BJ (cell line): ENCODE measurements at regions not wholly inside any gene's neighbourhood (a gene's known extent, or its start where the extent isn't known, plus 50 kb on each side); places are given as distances from the start of the nearest gene placed in this dataset.

Experiments used
- CTCF ChIA-PET: fragments of 350-600 bp; formaldehyde crosslinking; extraction: SDS; loops from one replicate; lab custom pipeline; 2021; ENCODE audit warnings: antibody characterized with exemption, inconsistent platforms; lab: Yijun Ruan, JAX
- POLR2A ChIA-PET: fragments of 300-600 bp; sonication (Branson Sonifier 250); formaldehyde crosslinking; extraction: SDS; loops from one replicate; lab custom pipeline; 2021; ENCODE audit warnings: antibody characterized with exemption; lab: Charles Lee
- DNase-seq: peaks from one replicate; pipeline ENCODE4 v3.0.0-alpha.2; 2011; ENCODE audit warnings: low read depth
- H3K27me3 ChIP-seq: 2 replicates; pipeline ENCODE4 v1.6.0; 2011; ENCODE audit warnings: low read length; ENCODE audit not compliant: control insufficient read depth, insufficient read depth
- H3K36me3 ChIP-seq: 2 replicates; pipeline ENCODE4 v1.5.1; 2011; ENCODE audit warnings: low read length; ENCODE audit not compliant: control insufficient read depth, insufficient read depth
- H3K4me3 ChIP-seq: 2 replicates; pipeline ENCODE4 v1.5.1; 2011; ENCODE audit warnings: low read depth, mild to moderate bottlenecking, control low read depth, low read length
- TF ChIP-seq, protein P1 (sequence below): IDR thresholded peaks from 2 replicates; pipeline ENCODE4 v1.5.1; 2011; ENCODE audit warnings: low read depth, mild to moderate bottlenecking, control low read depth, inconsistent platforms, low read length, moderate library complexity; ENCODE audit not compliant: insufficient read depth

- ChIA-PET CTCF (no interaction called here), POLR2A (no interaction called here)
- no peak for DNase-seq
- no peaks in the 10 kb centered on the region for H3K36me3 ChIP-seq
- TF ChIP-seq, protein P1, sequence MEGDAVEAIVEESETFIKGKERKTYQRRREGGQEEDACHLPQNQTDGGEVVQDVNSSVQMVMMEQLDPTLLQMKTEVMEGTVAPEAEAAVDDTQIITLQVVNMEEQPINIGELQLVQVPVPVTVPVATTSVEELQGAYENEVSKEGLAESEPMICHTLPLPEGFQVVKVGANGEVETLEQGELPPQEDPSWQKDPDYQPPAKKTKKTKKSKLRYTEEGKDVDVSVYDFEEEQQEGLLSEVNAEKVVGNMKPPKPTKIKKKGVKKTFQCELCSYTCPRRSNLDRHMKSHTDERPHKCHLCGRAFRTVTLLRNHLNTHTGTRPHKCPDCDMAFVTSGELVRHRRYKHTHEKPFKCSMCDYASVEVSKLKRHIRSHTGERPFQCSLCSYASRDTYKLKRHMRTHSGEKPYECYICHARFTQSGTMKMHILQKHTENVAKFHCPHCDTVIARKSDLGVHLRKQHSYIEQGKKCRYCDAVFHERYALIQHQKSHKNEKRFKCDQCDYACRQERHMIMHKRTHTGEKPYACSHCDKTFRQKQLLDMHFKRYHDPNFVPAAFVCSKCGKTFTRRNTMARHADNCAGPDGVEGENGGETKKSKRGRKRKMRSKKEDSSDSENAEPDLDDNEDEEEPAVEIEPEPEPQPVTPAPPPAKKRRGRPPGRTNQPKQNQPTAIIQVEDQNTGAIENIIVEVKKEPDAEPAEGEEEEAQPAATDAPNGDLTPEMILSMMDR, result no peak
- no peak overlapping the region for H3K4me3 ChIP-seq
- H3K27me3 ChIP-seq, result no peaks in the 10 kb centered on the region
Observed at GRCh38 chr6:121896363-121896762, 460.9 kb downstream of the GJA1 start.

DNA sequence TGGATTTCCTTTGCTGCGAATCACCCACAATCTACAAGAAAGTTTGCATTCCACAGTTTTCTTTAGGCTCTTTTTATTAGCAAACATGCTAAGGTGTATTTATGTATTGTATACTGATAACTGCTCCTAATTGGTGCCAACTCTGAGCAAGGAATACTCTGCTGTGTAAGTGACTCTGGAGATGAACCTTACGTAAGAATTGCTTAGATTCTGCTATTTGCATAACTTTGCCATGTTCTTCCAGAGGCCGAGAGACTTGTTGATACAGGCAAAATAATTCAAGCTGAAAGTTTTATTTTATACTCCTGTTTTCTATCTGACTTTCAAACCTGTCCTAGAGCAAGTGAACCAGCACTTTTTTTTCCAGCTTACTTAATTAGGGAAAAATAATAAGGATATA is 461.3 kb downstream of the GJA1 start:
- Histone ChIP-seq H3K27me3 (no peaks in the 10 kb centered on the region), H3K36me3 (no peaks in the 10 kb centered on the region), H3K4me3 (no peak overlapping the region)
- ChIA-PET POLR2A (no interaction called here), CTCF (no interaction called here)
- no peak for DNase-seq
- TF ChIP-seq, protein P1, result no peak

GRCh38 chr6:121897337-121897760 is 461.9 kb downstream of the GJA1 start:
- H3K4me3 ChIP-seq, result no peak overlapping the region
- CTCF ChIA-PET, result no interaction called here
- TF ChIP-seq, protein P1, result no peak
- POLR2A ChIA-PET, result no interaction called here
- DNase-seq, result no peak
- no peaks in the 10 kb centered on the region for H3K27me3 ChIP-seq
- H3K36me3 ChIP-seq, result no peaks in the 10 kb centered on the region

DNA sequence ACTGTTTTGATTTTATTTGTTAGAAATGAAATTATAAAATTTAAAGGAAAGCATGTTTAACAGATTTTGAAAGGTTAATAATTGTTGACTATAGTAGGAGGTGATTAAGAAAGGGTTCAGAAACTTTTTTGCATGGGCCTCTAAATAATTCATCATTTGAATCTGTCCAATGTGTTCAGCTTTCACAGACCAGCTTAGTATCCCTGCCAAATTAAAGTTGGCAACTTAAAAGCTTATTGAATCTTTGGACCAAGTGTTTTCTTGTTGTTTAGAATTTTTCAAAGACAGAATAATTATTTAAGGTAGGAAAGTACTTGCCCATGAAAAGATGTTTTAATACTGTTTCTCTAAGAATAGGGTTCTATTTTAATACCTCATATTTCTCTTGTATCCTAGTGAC is 466.0 kb downstream of the GJA1 start:
- no peak for DNase-seq
- H3K4me3 ChIP-seq, result no peak overlapping the region
- ChIA-PET POLR2A (no interaction called here), CTCF (no interaction called here)
- H3K36me3 ChIP-seq, result no peaks in the 10 kb centered on the region
- no peaks in the 10 kb centered on the region for H3K27me3 ChIP-seq
- TF ChIP-seq, protein P1, result no peak

GRCh38 chr6:121904559-121904958 is 469.1 kb downstream of the GJA1 start:
- ChIA-PET POLR2A (no interaction called here), CTCF (interaction anchor here (1.7 kb wide), 1 partner anchor 14 kb away, joined by 4 read pairs; no protein-coding TSS in a partner anchor)
- Histone ChIP-seq H3K27me3 (no peaks in the 10 kb centered on the region), H3K36me3 (no peaks in the 10 kb centered on the region), H3K4me3 (no peak overlapping the region)
- TF ChIP-seq, protein P1, result no peak
- no peak for DNase-seq
